ENCODE measurements at regions not wholly inside any gene's neighbourhood (a gene's known extent, or its start where the extent isn't known, plus 50 kb on each side); places are given as distances from the start of the nearest gene placed in this dataset.

GRCh38 chr6:28757429-28758045 is 166.2 kb downstream of the TRIM27 start:
- Histone ChIP-seq H3K9ac (ENCODE audit: low read length) (no peak overlapping the region), H4K20me1 (ENCODE audit: insufficient read depth) (no peaks in the 10 kb centered on the region), H3K9me3 (ENCODE audit: low read length) (peaks cover 4% of the 10 kb centered on the region), H3K36me3 (ENCODE audit: insufficient read depth, low read length) (no peaks in the 10 kb centered on the region), H2AFZ (ENCODE audit: low read depth, low read length) (no peak overlapping the region), H3K27me3 (ENCODE audit: insufficient read depth, low read depth, low read length) (peaks cover 76% of the 10 kb centered on the region), H3K79me2 (replicated peaks; ENCODE audit: insufficient read depth, low read length) (no peaks in the 10 kb centered on the region), H3K27ac (ENCODE audit: low read length) (no peak overlapping the region), H3K4me2 (ENCODE audit: low read length) (no peak overlapping the region), H3K4me3 (ENCODE audit: low read length) (peak overlapping the region; percentile 25), H3K9me2 (ENCODE audit: insufficient read depth, low read length) (no peaks in the 10 kb centered on the region), H3F3A (ENCODE audit: insufficient read depth, low read length, poor library complexity, severe bottlenecking) (no peaks in the 10 kb centered on the region)
- no peak for TF ChIP-seq MXI1 (conservative IDR thresholded peaks at IDR 0.05; ENCODE audit: poor library complexity, severe bottlenecking)
- TF ChIP-seq RAD21 (conservative IDR thresholded peaks at IDR 0.05) = no peak
- no peak for TF ChIP-seq CTCF (IDR thresholded peaks at IDR 0.05; ENCODE audit: poor library complexity, severe bottlenecking)
- no peak for TF ChIP-seq SMC3 (conservative IDR thresholded peaks at IDR 0.05; ENCODE audit: poor library complexity)
- no peak for TF ChIP-seq EZH2 (IDR thresholded peaks at IDR 0.05; ENCODE audit: borderline replicate concordance, insufficient read depth, low read length, poor library complexity, severe bottlenecking)
- no peak for TF ChIP-seq REST (IDR thresholded peaks at IDR 0.05; ENCODE audit: borderline replicate concordance)

GRCh38 chr6:28758046-28758817 is 165.6 kb downstream of the TRIM27 start:
- H3K9me3 ChIP-seq (ENCODE audit: low read length) = peaks cover 4% of the 10 kb centered on the region
- no peak overlapping the region for H3K9ac ChIP-seq (ENCODE audit: low read length)

More at GRCh38 chr6:28758046-28758817, 165.6 kb downstream of the TRIM27 start:
- Histone ChIP-seq H3K79me2 (replicated peaks; ENCODE audit: insufficient read depth, low read length) (no peaks in the 10 kb centered on the region), H4K20me1 (ENCODE audit: insufficient read depth) (no peaks in the 10 kb centered on the region), H3K27me3 (ENCODE audit: insufficient read depth, low read depth, low read length) (peaks cover 83% of the 10 kb centered on the region), H2AFZ (ENCODE audit: low read depth, low read length) (no peak overlapping the region), H3K27ac (ENCODE audit: low read length) (no peak overlapping the region), H3F3A (ENCODE audit: insufficient read depth, low read length, poor library complexity, severe bottlenecking) (no peaks in the 10 kb centered on the region), H3K36me3 (ENCODE audit: insufficient read depth, low read length) (no peaks in the 10 kb centered on the region), H3K4me2 (ENCODE audit: low read length) (no peak overlapping the region), H3K9me2 (ENCODE audit: insufficient read depth, low read length) (no peaks in the 10 kb centered on the region), H3K4me3 (ENCODE audit: low read length) (peak overlapping the region; percentile 25)
- no peak for TF ChIP-seq RAD21 (conservative IDR thresholded peaks at IDR 0.05)
- no peak for TF ChIP-seq MXI1 (conservative IDR thresholded peaks at IDR 0.05; ENCODE audit: poor library complexity, severe bottlenecking)
- no peak for TF ChIP-seq REST (IDR thresholded peaks at IDR 0.05; ENCODE audit: borderline replicate concordance)
- TF ChIP-seq CTCF (IDR thresholded peaks at IDR 0.05; ENCODE audit: poor library complexity, severe bottlenecking) = no peak
- TF ChIP-seq POLR2AphosphoS5 (IDR thresholded peaks at IDR 0.05) = no peak
- TF ChIP-seq SMC3 (conservative IDR thresholded peaks at IDR 0.05; ENCODE audit: poor library complexity) = no peak
- TF ChIP-seq EP300 (conservative IDR thresholded peaks at IDR 0.05; ENCODE audit: poor library complexity, severe bottlenecking) = no peak
- TF ChIP-seq TAF1 (IDR thresholded peaks at IDR 0.05; ENCODE audit: low read depth) = no peak
- no peak for TF ChIP-seq EZH2 (IDR thresholded peaks at IDR 0.05; ENCODE audit: borderline replicate concordance, insufficient read depth, low read length, poor library complexity, severe bottlenecking)

Measured in neural cell (in vitro differentiated cells).